KMS-11 (cell line): ENCODE measurements at regions not wholly inside any gene's neighbourhood (a gene's known extent, or its start where the extent isn't known, plus 50 kb on each side); places are given as distances from the start of the nearest gene placed in this dataset.

Source experiments
- H2AFZ ChIP-seq: fragments of 200-600 bp; sonication (generic); 2 replicates; pipeline ENCODE4 v1.6.1; 2016; ENCODE audit warnings: antibody characterized with exemption, mixed run types, low read depth
- H3K27ac ChIP-seq: fragments of 200-600 bp; sonication (generic); 2 replicates; pipeline ENCODE4 v1.6.1; 2016; ENCODE audit warnings: mild to moderate bottlenecking, mixed run types
- H3K27me3 ChIP-seq: fragments of 200-600 bp; sonication (generic); 2 replicates; pipeline ENCODE4 v1.6.1; 2017; ENCODE audit warnings: mild to moderate bottlenecking, low read depth, mixed run types, moderate library complexity; ENCODE audit not compliant: insufficient read depth
- H3K36me3 ChIP-seq: fragments of 200-600 bp; sonication (generic); 2 replicates; pipeline ENCODE4 v1.6.1; 2017; ENCODE audit warnings: mild to moderate bottlenecking, mixed run types; ENCODE audit not compliant: insufficient read depth
- H3K4me1 ChIP-seq: fragments of 200-600 bp; sonication (generic); 2 replicates; pipeline ENCODE4 v1.6.1; 2016; ENCODE audit warnings: mild to moderate bottlenecking, low read depth, mixed run types; ENCODE audit not compliant: poor library complexity, severe bottlenecking
- H3K4me2 ChIP-seq: fragments of 200-600 bp; sonication (generic); 2 replicates; pipeline ENCODE4 v1.7.0; 2016; ENCODE audit warnings: mild to moderate bottlenecking, mixed run types
- H3K4me3 ChIP-seq: fragments of 200-600 bp; sonication (generic); IDR thresholded peaks from 2 replicates; pipeline ENCODE4 v1.6.1; 2017; ENCODE audit warnings: low read depth, low read length, mixed read lengths; ENCODE audit not compliant: insufficient read depth
- H3K79me2 ChIP-seq: fragments of 200-600 bp; sonication (generic); 2 replicates; pipeline ENCODE4 v1.6.1; 2016; ENCODE audit warnings: low read depth, mixed run types; ENCODE audit not compliant: insufficient read depth
- H3K9ac ChIP-seq: fragments of 200-600 bp; sonication (generic); 2 replicates; pipeline ENCODE4 v1.6.1; 2016; ENCODE audit warnings: mild to moderate bottlenecking, mixed run types
- H4K20me1 ChIP-seq: fragments of 200-600 bp; sonication (generic); 2 replicates; pipeline ENCODE4 v1.6.1; 2016; ENCODE audit warnings: mild to moderate bottlenecking, mixed run types; ENCODE audit not compliant: insufficient read depth
- CTCF ChIP-seq: fragments of 200-600 bp; sonication (generic); conservative IDR thresholded peaks from 2 replicates; pipeline ENCODE4 v1.6.1; 2017; ENCODE audit warnings: low read depth, mild to moderate bottlenecking, antibody characterized with exemption, low read length, moderate library complexity, mixed read lengths

DNA sequence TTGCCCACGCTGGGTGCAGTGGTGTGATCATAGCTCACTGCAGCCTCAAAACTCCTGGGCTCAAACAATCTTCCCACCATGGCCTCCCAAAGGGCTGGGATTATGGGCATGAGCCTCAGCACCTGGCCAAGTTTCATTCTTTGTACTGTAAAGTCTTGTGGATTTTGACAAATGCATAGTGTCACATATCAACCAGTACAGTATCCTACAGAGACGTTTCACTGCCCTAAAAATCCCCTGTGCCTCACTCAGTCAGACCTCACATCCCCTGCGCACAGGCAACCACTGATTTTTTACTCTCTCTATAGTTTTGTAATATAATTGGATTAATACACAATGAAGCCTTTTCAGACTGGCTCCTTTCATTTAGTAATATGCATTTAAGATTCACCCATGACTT, 130.7 kb upstream of the UBE2E1 start:
- Histone ChIP-seq H3K4me2 (no peak overlapping the region), H4K20me1 (no peaks in the 10 kb centered on the region), H3K79me2 (no peaks in the 10 kb centered on the region), H3K27me3 (no peaks in the 10 kb centered on the region), H3K4me3 (no peak overlapping the region), H3K36me3 (no peaks in the 10 kb centered on the region), H3K4me1 (peaks cover 16% of the 10 kb centered on the region), H3K27ac (no peak overlapping the region), H3K9ac (no peak overlapping the region), H2AFZ (no peak overlapping the region)
- TF ChIP-seq CTCF = no peak

- H4K20me1 ChIP-seq = no peaks in the 10 kb centered on the region
- H3K27ac ChIP-seq = no peak overlapping the region
- no peak overlapping the region for H3K9ac ChIP-seq
- no peak overlapping the region for H3K4me2 ChIP-seq
- H3K27me3 ChIP-seq = no peaks in the 10 kb centered on the region
- no peak overlapping the region for H3K4me3 ChIP-seq
- H3K79me2 ChIP-seq = no peaks in the 10 kb centered on the region
- H2AFZ ChIP-seq = no peak overlapping the region
- no peak for TF ChIP-seq CTCF
- peaks cover 16% of the 10 kb centered on the region for H3K4me1 ChIP-seq
- no peaks in the 10 kb centered on the region for H3K36me3 ChIP-seq
Observed at GRCh38 chr3:23676093-23676492, 129.7 kb upstream of the UBE2E1 start.

- no peak overlapping the region for H3K9ac ChIP-seq
- no peak overlapping the region for H3K4me3 ChIP-seq
- no peak overlapping the region for H2AFZ ChIP-seq
- no peak overlapping the region for H3K4me2 ChIP-seq
- H3K27me3 ChIP-seq = no peaks in the 10 kb centered on the region
- H3K79me2 ChIP-seq = no peaks in the 10 kb centered on the region
- no peak for TF ChIP-seq CTCF
- peak overlapping the region; percentile 5; the same call in 1 of the 2 replicates for H3K27ac ChIP-seq
- peaks cover 15% of the 10 kb centered on the region for H3K4me1 ChIP-seq
- no peaks in the 10 kb centered on the region for H3K36me3 ChIP-seq
- no peaks in the 10 kb centered on the region for H4K20me1 ChIP-seq
Observed at GRCh38 chr3:23682646-23683045, 123.1 kb upstream of the UBE2E1 start.

DNA sequence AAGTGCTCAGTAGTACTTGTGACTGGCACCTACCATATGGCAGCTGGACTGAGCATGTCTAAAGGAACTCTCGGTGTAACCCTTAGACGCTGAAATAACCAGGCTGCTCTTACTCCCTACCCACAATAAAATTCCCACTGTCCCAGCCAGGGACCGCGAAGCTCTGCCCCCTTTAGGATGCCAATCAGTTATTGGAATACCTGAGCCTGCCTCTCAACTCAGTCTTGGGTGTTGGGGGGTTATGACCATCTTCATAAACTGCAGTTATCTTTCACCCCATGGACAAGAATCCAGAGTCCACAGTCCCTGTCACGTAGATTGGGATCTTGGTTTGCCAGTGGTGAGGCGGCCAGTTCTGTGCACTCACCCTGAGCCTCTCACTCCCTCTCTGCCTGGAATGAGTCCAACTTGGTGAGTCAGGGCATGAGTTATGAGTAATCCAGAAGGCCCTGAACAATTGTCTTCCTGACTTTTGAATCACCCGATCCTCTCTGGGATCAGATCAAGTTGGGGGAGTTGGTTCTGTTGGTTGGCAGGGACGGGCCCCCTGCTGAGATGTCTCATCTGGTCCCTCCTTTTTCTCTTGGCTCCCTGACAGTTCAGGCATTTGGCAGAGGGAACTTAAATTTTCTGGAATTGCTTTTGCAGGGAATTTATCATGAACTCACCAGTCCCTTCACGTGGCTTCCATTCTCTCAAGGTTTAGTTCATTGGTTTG, 120.1 kb upstream of the UBE2E1 start:
- Histone ChIP-seq H3K9ac (no peak overlapping the region), H2AFZ (no peak overlapping the region), H3K4me2 (no peak overlapping the region), H3K27me3 (no peaks in the 10 kb centered on the region), H3K4me1 (peaks cover 15% of the 10 kb centered on the region), H4K20me1 (no peaks in the 10 kb centered on the region), H3K79me2 (no peaks in the 10 kb centered on the region), H3K27ac (no peak overlapping the region), H3K4me3 (no peak overlapping the region), H3K36me3 (no peaks in the 10 kb centered on the region)
- no peak for TF ChIP-seq CTCF
